ENCODE measurements at regions not wholly inside any gene's neighbourhood (a gene's known extent, or its start where the extent isn't known, plus 50 kb on each side); places are given as distances from the start of the nearest gene placed in this dataset.

DNA sequence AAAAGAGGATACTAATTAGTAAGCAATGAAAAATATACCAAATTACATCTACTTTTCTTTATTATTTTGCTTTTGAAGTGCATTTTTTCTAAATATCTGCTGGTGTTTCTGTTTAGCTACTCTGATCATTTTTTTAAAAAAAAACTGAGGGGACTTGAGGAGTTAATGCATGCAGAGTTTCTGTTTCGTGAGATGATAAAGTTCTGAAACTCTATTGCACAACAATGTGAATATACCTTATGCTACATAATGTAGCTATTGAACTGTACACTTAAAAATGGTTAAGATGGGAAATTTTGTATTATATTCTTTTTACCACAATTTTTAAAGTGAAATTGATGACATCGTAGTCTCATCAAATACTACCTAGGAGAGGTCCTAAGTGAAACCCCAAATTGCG lies 288.3 kb upstream of the NR4A3 start:
- no peak for DNase-seq (ENCODE audit: low read depth)

DNA sequence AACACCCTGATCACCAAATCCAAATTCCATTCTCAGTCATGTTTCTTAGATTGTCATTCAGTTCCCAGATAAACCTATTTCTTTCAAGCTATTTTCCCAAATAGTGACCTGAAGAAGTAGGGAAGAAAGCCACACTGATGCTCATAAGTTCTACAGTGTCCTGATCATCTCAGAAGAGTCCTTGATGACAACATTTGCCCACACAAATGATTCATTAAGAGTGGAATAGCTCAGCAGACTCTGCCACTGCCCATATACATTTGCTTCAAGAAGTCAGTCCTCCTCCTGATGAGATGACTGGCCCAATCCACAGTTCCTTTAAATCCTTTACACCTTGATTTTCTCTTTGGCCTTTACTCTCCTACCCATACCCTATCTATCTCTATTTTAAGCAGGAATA lies 283.7 kb upstream of the NR4A3 start:
- DNase-seq (ENCODE audit: low read depth), result no peak

DNA sequence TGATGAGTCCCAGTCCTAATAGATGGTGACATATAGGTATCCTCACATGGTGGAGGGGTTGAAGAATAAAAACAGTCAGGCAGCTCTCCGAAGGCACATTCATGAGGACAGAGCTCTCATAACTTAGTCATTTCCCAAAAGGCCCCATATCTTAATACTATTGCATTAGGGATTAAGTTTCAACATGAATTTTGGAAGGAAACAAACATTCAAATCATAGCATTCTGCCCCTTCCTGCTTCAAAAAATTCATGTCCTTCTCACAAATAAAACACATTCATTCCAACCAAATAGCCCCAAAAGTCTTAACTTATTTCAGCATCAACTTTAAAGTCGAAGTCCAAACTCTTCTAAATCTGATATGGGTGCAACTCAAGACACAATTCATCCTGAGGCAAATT lies 277.2 kb upstream of the NR4A3 start:
- no peak for DNase-seq (ENCODE audit: low read depth)

DNA sequence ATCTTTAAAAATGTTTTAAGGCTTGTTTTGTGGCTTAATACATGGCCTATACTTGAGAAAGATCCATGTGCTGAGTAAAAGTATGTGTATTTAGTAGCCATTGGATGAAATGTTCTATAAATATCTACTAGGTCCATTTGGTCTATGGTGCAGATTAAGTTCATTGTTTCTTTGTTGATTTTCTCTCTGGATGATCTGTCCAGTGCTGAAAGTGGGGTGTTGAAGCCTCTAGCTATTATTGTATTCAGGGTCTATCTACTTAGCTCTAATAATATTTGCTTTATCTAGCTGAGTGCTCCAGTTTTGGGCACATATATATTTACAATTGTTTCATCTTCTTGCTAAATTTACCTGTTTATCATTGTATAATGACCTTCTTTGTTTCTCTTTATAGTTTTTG lies 272.2 kb upstream of the NR4A3 start:
- no peak for DNase-seq (ENCODE audit: low read depth)

DNA sequence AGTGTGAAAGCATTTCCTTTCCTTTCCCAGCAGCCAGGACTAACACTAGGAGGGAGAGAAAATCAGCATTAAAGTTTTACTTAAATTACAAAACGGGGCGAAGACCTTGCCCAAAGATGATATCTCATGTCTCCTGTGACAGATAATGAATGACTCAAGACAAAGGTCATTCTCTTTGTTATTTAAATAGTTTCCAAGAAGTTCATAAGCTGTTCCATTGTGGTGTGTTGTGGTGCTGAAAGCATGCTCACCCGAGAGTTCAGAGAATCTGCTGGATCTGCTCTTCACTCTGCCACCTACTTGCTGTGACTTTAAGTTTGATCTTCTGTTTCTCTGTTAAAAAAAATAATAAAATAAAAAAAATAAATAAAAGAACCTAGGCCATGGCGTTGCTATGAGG lies 265.9 kb upstream of the NR4A3 start:
- DNase-seq (ENCODE audit: low read depth), result no peak

DNA sequence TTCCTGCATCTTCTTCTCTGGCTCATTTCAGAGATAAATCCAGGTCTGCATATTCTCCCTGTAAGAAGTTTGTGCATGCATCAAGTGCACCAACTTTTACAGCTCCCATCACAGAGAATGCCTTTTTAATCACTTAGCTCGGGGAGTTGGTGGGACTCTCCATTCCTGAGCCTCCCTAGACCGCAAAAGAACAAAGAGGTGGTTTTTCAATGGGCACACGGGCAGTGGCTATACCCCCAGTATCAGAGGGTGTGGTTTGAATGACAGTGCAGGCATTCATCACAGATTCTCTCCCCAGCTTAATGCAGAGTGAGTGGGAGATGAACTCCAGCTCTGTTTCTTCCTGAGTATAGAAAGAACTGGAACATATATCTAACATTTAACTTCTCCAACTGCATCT lies 264.7 kb upstream of the NR4A3 start:
- DNase-seq (ENCODE audit: low read depth), result no peak

DNA sequence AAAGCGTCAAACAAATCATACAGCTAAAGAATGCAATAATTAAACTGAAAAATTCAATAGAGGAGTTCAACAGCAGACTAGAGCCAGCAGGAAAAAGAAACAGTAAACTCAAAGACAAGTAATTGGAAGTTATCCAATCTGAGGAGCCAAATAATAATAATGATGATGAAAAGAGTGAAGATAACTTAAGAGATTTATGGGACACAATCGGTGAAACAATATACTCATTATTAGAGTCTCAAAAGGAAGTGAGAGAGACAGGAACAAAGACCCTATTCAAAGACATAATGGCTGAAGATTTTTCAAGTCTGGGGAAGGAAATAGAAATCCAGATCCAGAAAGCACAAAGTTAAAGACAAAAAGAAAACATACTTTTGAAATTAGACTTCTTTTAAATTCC lies 263.9 kb upstream of the NR4A3 start:
- no peak for DNase-seq (ENCODE audit: low read depth)

DNA sequence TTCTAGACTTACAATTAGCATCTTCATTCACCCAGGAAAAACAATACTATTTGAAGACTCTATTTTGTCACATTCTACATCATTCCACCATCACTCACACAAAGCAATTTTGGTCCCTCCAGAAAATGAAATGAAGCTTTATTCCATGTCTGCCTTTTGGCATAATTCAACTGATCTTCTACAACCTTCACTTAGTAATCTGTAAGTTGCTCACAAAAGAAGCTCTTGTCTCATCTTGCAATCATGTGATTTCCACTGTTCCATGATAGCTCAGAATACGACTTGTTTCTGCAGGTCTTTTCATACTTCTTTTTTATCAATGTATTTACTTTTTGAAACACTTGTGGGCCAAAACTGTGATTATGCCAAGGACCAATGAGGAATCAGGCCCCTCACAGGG lies 261.9 kb upstream of the NR4A3 start:
- no peak for DNase-seq (ENCODE audit: low read depth)

DNA sequence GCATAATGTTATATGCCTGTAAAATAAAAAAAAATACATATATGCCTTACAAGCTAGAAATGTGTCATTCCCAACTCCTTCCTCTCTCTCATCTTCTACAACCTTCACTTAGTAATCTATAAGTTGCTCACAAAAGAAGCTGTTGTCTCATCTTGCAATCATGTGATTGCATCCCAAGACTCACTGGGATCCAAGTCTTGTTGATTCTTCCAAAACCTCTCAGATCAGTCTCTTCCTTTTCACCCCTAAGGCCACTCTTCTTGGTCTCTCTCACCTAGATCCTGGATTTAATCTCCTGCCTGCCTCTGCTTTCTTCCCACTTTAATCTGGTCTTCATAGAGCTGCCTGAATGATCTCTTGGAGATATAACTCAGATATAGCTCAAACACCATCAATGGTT lies 261.1 kb upstream of the NR4A3 start:
- no peak for DNase-seq (ENCODE audit: low read depth)

DNA sequence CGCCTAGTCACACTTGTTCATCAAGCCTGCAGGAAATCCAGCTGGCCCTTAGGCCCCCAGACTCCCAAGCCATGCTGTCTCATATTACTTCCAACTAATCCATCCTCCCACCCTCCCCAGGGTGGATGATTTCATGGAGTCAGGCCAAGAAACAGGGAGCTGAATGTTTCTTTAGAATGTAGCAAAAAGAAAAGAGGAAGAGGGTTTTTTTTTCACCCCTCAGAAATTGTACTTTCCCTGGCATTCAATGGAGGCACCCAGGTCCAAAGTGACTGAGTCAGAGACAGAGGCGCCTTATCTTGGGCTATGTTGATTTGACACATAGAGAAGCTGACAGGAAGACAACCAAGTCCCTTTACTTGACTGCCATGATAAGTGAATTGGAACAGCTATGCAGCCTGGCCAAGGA lies 260.2 kb upstream of the NR4A3 start:
- peak; percentile 5 for DNase-seq (ENCODE audit: low read depth)

DNA sequence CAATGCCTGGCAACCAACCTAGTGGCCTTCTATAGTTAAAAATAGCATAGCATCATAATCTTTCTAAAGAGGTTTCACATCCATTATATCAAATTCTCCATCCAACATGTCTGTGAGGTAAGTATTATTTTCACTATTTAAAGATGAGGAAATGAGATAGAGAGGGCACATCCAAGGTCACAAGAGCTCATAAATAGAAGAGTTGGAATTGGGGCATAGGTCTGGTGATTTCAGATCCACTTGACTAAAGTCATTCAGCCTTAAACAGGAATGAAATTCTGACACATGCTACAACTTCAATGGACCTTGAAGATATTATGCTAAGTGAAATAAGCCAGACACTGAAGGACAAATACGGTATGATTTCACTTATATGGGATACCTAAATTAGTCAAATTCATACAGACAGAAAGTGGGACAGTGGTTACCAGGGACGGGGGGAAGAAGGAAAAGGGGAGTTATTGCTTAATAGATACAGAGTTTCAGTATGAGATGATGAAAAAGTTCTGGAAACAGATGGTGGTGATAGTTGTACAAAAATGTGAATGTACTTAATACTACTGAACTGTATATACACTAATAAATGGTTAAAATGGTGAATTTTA lies 259.6 kb upstream of the NR4A3 start:
- DNase-seq (ENCODE audit: low read depth), result no peak

DNA sequence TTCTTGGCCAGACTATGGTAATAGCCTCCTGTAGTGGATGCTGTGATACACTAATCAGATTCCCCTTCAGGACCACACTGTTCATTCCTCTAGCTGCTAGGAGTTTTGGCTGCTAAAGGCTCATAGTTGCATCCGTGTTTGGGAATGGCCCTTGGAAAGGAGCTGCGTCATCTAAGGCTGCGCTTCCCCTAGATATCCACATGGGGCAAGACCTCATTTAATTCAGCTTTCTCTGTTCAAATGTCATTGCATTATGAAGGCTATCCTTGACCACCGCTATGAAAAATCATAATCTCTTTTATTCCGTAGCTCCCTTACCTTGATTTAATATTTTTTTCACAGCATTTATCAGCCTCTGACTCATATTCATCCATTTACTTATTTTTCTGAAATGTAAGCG lies 258.3 kb upstream of the NR4A3 start:
- no peak for DNase-seq (ENCODE audit: low read depth)

DNA sequence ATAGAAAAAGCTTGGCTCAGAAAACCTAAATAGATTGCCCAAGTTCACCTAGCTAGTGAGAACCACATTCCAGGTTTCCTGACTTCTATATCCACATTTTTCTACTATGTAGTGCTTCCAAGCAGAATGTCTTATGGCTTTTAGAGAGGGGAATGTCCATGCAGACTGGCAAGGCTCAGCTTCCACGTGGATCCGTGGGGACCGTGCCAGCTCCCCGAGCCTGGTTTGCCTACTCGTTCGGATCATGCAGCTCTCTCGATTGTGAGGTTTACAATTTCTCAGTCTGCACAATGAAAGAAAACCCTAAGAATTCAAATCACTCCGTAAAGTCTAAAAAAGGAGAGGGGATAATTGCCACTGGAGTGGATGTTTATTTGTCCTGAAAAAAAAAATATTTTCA lies 256.5 kb upstream of the NR4A3 start:
- DNase-seq (ENCODE audit: low read depth), result no peak

DNA sequence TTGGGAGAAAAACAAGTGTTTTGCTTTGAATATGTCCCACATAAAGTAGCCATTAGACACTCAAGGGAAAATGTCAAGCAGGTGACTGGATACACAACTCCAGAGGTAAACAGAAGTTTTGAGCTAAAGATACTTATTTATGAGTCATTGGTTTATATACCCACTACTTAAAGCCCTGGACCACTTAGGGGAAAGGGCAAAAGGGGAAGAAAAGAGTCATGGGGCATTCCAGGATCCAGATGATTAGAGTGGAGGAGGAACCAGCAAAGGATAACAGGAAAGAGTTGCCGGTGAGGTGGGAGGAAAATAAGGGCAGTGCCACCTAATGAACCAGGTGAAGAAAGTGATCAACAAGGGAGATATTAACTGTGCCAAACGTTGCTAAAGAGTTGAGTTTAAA lies 254.2 kb upstream of the NR4A3 start:
- no peak for DNase-seq (ENCODE audit: low read depth)

DNA sequence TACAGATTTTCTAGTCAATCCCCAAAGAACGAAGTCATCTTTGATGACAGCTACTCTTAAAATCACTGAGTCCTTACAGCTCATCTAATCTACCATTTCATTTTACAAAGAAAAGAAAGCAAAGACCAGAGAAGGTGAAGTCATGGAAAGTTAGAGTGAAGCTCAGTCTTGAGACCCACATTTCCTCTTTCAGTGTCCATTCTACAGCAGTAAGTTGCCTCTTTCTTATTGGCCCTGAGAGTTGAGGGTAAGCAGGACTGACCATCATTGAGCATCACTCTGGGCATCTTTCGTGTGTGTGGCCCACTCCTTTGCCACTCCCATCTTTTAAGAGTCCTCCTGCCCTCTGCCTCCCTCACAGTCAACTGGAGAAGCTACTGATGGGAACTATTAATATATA lies 251.8 kb upstream of the NR4A3 start:
- DNase-seq (ENCODE audit: low read depth), result no peak

DNA sequence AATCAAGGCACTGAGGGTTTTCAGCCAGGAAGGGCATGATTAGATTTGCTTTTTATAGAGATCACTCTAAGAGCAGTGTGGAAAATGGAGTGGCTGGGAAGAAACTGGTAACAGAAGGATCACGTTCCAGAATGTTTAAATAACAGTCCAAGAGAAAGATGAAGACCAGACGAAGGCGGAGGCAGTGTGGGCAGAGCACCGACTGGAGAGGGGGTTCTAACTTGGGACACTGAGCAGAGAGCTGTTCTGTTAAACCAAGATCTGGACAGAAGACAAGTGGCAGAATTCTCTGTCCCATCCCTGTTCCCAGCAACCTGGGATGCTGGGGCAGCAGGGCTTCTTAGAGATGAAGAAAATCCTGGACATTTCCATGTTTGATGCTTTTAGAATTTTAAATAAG lies 249.1 kb upstream of the NR4A3 start:
- DNase-seq (ENCODE audit: low read depth), result no peak

DNA sequence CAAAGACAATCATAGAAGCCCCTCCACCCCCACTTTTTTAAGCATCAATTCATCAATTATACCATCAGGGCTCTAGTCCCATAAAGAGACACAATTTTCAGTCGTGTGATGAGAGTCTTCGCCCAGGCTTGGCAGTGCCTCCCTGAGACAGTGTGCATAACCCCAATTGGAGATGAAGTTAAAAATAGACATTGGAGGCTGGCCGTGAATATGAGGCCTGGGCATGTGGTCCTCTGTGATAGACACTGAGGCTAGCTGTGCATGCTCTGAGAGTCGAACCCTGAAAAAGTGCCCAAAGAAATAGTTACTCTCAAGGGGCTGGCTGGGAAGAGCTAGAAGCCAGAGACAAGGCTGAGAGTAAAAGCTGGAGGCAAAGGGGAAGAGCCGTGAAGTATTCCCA lies 248.6 kb upstream of the NR4A3 start:
- no peak for DNase-seq (ENCODE audit: low read depth)

DNA sequence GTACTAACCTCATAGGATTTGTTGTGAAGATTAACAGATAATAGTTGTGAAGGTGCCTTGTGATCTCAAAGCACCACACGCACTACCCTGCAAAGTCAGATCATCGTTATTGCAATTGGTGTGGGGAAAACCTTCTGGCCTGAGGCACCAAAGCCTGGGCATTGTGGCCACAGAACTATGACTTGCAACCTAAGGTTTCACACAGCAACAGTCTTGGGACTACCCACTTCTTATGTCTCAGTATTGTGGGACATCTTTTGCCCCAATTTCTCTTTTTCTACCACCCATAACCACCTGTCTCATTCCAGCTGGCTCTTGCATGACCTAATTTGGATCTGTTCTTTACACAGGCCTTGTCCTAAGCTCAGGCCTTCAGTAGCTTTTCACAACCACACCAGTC lies 247.8 kb upstream of the NR4A3 start:
- DNase-seq (ENCODE audit: low read depth), result no peak

DNA sequence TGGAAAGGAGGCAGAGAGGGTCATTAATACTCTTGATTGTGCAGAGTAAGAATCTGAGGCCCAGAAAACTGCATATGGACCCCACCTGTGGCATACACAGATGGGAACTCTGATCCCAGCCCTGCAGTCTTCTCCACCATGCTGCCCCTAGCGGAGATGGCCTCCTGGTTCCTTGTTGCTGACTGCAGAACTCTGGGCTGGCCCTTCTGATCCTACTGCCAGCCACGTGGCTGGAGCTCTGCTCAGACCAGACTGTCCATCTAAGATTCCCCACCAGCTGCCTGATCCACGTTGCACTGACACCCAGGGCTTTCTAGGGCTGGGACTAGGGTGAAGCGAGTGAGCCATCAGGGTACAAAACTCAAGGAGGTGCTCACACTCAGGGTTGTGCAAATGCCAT lies 245.7 kb upstream of the NR4A3 start:
- peak; percentile 18 for DNase-seq (ENCODE audit: low read depth)

DNA sequence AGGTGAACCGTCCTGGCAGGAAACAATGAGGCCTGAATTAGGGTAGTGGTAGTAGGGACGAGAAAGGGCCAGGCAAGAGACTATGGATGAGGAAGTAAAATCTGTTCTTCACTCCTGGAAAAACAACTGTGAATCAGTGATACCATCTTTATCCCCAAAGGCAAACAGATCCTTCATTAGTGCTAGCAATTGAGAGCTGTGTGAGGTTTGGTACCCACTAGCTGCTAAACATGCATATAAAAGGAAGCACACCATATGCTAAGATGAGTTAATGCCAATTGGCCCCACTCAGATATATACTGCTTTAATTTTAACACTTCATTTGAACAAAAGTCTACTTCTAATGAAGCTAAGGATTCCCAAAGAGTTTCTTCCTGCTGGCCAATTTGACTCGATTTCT lies 244.8 kb upstream of the NR4A3 start:
- no peak for DNase-seq (ENCODE audit: low read depth)

DNA sequence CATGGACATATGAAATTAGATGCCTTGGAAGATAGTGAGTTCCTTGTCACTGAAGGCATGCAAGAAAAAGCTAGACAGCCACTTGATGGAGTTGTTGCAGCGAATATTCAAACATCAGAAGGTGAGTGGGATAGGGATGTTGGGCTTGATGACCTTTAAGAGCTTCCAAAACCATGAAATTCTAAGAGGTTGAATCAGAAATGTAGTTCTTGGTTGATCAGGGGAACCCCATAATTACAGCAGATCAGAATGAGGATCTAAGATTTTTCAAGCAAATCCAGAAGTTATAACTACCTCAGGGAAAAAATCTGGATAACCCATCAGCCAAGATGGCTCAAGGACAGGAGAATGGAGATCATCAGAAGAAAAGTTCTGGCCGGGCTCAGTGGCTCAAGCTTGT lies 244.3 kb upstream of the NR4A3 start:
- DNase-seq (ENCODE audit: low read depth), result no peak

DNA sequence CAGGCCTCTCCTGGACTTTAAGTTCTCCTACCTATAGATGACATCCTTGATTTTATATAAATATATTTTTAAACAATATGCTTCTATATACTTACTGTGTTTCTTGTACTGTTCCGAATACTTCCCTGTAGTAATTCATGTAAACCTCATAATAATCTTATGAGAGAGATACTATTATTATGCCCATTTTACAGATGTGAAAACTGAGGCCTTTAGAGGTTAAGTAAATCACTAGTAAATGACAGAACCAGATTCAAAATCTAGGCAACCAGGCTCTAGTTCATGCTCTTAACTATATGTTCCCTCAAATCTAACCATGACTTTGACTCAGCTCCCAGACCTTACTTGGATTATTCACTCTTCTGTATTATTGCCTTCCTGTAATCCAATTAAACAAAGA lies 243.0 kb upstream of the NR4A3 start:
- no peak for DNase-seq (ENCODE audit: low read depth)

DNA sequence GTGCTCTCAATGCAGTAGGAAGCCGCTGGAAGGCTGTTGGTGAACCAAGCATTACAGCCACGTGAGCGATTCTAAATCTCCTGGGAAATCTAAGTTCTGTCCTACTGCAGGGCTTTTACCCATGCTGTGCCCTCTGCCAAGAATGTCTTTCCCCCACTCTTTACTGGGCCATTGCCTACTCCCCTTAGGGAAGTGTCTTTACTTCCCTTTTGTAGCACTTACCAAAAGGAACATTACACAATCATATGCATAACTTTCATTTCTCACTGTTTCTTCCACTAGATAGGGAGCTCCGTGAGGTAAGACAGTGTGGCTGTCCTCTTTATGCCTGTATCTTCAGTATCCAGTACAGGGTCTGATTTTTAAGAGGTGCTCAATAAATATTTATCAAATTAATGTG lies 241.7 kb upstream of the NR4A3 start:
- DNase-seq (ENCODE audit: low read depth), result no peak

DNA sequence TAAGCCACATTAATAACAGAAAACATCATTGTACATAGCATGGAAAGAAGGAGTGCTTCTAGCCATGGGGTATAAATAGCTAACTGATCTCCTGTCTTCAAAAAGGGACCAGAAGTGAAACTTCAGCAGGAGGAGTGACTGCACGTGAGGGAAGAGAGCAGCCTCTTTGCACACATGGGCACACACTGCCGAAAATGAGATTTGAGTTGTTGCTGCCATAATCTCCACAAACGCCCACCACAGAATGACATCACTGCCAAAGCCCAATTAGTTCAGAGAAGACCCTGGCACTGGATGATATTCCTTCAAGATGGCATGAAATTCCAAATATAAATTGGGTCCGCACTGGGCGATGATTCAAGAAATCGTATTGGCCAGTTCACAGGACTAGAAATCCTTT lies 238.9 kb upstream of the NR4A3 start:
- DNase-seq (ENCODE audit: low read depth), result no peak

DNA sequence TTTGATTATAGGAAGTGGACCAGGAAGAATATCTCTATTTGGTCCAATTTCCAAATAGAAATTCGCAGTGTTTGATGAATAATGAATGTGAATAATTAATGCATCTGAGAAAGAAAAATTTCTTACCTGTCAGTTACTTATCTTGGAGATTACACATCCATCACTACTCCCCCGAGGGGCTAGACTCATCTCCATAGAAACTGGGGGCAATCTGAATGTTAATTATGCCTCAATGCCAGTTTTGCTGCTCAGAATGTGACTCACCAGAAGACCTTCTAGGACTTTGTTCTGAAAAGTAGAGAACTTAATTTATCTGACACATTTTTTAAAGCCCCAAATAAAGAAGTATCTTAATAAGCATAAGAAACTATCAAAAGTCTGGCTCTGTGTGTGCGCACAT lies 233.4 kb upstream of the NR4A3 start:
- no peak for DNase-seq (ENCODE audit: low read depth)

Data from Daoy (cell line).